T-cell (primary cell): ENCODE measurements at regions not wholly inside any gene's neighbourhood (a gene's known extent, or its start where the extent isn't known, plus 50 kb on each side); places are given as distances from the start of the nearest gene placed in this dataset.

ENCODE experiments used
- ATAC-seq, 4 experiments: fragments of 200-7000 bp in 3 of 4; fragments of 150-1000 bp in 1 of 4; cut with Tn5 transposase; replicated peaks in 1 of 4; 1 replicate in 3 of 4; 2 replicates in 1 of 4; pipeline ENCODE4 v1.10.0; 2021; ENCODE audit warnings: moderate library complexity in 3 of 4, mild to moderate bottlenecking in 2 of 4, moderate number of reproducible peaks in 1 of 4
- CTCF ChIA-PET, 2 donors: fragments of 300-600 bp; sonication (Branson Sonifier 250); formaldehyde crosslinking; loops; one replicate each; lab custom pipeline; 2022; ENCODE audit warnings: antibody characterized with exemption in 2 of 2; lab: Charles Lee
- POLR2A ChIA-PET, 2 donors: fragments of 300-600 bp; sonication (Branson Sonifier 250); formaldehyde crosslinking; loops; one replicate each; lab custom pipeline; 2022; ENCODE audit warnings: antibody characterized with exemption in 2 of 2; lab: Charles Lee
- DNase-seq, 35 experiments: peaks; one replicate each; pipeline versions ENCODE4 v3.0.0 to v3.0.0-alpha.2; 2013 to 2023
- H3K27ac ChIP-seq: one replicate; pipeline ENCODE4 v1.5.1; 2013; ENCODE audit warnings: low read length
- H3K27me3 ChIP-seq, 2 experiments: replicated peaks in 1 of 2; 1 replicate in 1 of 2; 2 replicates in 1 of 2; pipeline versions ENCODE4 v1.6.1 to v1.7.0; 2013; ENCODE audit warnings: low read length in 1 of 2, mixed read lengths in 1 of 2; ENCODE audit not compliant: control insufficient read depth in 2 of 2, insufficient read depth in 2 of 2; ENCODE audit errors: extremely low read depth in 1 of 2
- H3K36me3 ChIP-seq, 2 donors: 1 replicate in 1 of 2; 2 replicates in 1 of 2; pipeline versions ENCODE4 v1.6.1 to v1.7.0; 2013; ENCODE audit warnings: low read length in 1 of 2; ENCODE audit not compliant: control insufficient read depth in 2 of 2, insufficient read depth in 1 of 2; ENCODE audit errors: extremely low read depth in 1 of 2
- H3K4me1 ChIP-seq, 2 experiments: 1 replicate in 1 of 2; 2 replicates in 1 of 2; pipeline versions ENCODE4 v1.6.1 to v1.7.0; 2013; ENCODE audit warnings: low read length in 2 of 2, mixed read lengths in 1 of 2; ENCODE audit not compliant: insufficient read depth in 2 of 2, control insufficient read depth in 1 of 2; ENCODE audit errors: extremely low read depth in 1 of 2
- H3K4me3 ChIP-seq, 2 donors: 1 replicate in 1 of 2; 2 replicates in 1 of 2; pipeline versions ENCODE4 v1.5.1 to v1.7.0; 2013; ENCODE audit warnings: mild to moderate bottlenecking in 2 of 2, low read length in 1 of 2, moderate library complexity in 1 of 2; ENCODE audit not compliant: control insufficient read depth in 1 of 2; ENCODE audit errors: extremely low read depth in 1 of 2
- H3K9me3 ChIP-seq: 2 replicates; pipeline ENCODE4 v1.7.0; 2013
- H3K27ac Mint-ChIP-seq, 2 donors: one replicate each; pipeline ENCODE4 v1.8.0; 2020 to 2021; ENCODE audit warnings: mild to moderate bottlenecking in 2 of 2, mixed read lengths in 2 of 2
- H3K27me3 Mint-ChIP-seq, 2 donors: one replicate each; pipeline ENCODE4 v1.8.0; 2021 to 2022; ENCODE audit warnings: mixed read lengths in 2 of 2
- H3K36me3 Mint-ChIP-seq: one replicate; pipeline ENCODE4 v1.8.0; 2021; ENCODE audit warnings: mixed read lengths
- H3K4me1 Mint-ChIP-seq, 3 donors: one replicate each; pipeline ENCODE4 v1.8.0; 2020 to 2022; ENCODE audit warnings: mixed read lengths in 3 of 3, mild to moderate bottlenecking in 1 of 3
- H3K4me3 Mint-ChIP-seq, 3 donors: one replicate each; pipeline ENCODE4 v1.8.0; 2020 to 2022; ENCODE audit warnings: mild to moderate bottlenecking in 3 of 3, mixed read lengths in 3 of 3, moderate library complexity in 3 of 3
- H3K9me3 Mint-ChIP-seq, 3 donors: one replicate each; pipeline ENCODE4 v1.8.0; 2020 to 2022; ENCODE audit warnings: mixed read lengths in 3 of 3
- WGBS: methylation state at CpG from one replicate; pipeline ENCODE4 v1.1.5; 2013; ENCODE audit warnings: missing lambda C conversion rate; ENCODE audit not compliant: insufficient coverage; 5-methylcytosine and 5-hydroxymethylcytosine counted together

- ATAC-seq (no peak), DNase-seq (no peak)
- POLR2A ChIA-PET: no interaction called here
- CTCF ChIA-PET: interaction anchor here in 1 of 2 donors (0.6 to 0.7 kb wide), 2 partner anchors 11 to 180 kb away, joined by 3 to 9 read pairs; no protein-coding TSS in a partner anchor
- no peaks in the 10 kb centered on the region for H3K4me1 Mint-ChIP-seq
- H3K27me3 ChIP-seq: no peaks in the 10 kb centered on the region
- no peaks in the 10 kb centered on the region for H3K36me3 Mint-ChIP-seq
- H3K27ac ChIP-seq: no peak overlapping the region
- H3K27ac Mint-ChIP-seq: no peak overlapping the region
- peaks cover 0 to 7% (median 4%) of the 10 kb centered on the region in 3 donors for H3K9me3 Mint-ChIP-seq
- H3K4me1 ChIP-seq: no peaks in the 10 kb centered on the region
- WGBS: 63% methylated on average over 1 of the region's 3 CpGs
- H3K9me3 ChIP-seq: no peaks in the 10 kb centered on the region
- H3K36me3 ChIP-seq: no peaks in the 10 kb centered on the region
- H3K4me3 ChIP-seq: no peak overlapping the region
- H3K27me3 Mint-ChIP-seq: no peaks in the 10 kb centered on the region
- no peak overlapping the region for H3K4me3 Mint-ChIP-seq
Measured at GRCh38 chr1:93810316-93810715, 68.7 kb downstream of the DNTTIP2 start.

GRCh38 chr1:93808871-93809270 lies 70.1 kb downstream of the DNTTIP2 start:
- 75% methylated on average over 1 of the region's 2 CpGs for WGBS
- ATAC-seq: no peak
- H3K9me3 ChIP-seq: no peaks in the 10 kb centered on the region
- CTCF ChIA-PET: no interaction called here
- no peaks in the 10 kb centered on the region for H3K4me1 ChIP-seq
- H3K27ac Mint-ChIP-seq: no peak overlapping the region
- no peaks in the 10 kb centered on the region for H3K4me1 Mint-ChIP-seq
- H3K4me3 ChIP-seq: no peak overlapping the region
- no peak for DNase-seq
- H3K9me3 Mint-ChIP-seq: peaks cover 0 to 7% (median 4%) of the 10 kb centered on the region in 3 donors
- POLR2A ChIA-PET: interaction anchor here in 1 of 2 donors (0.6 kb wide), 1 partner anchor 34 kb away, joined by 4 read pairs; no protein-coding TSS in a partner anchor
- no peaks in the 10 kb centered on the region for H3K27me3 ChIP-seq
- H3K36me3 ChIP-seq: no peaks in the 10 kb centered on the region
- H3K27me3 Mint-ChIP-seq: no peaks in the 10 kb centered on the region
- H3K27ac ChIP-seq: no peak overlapping the region
- no peaks in the 10 kb centered on the region for H3K36me3 Mint-ChIP-seq
- H3K4me3 Mint-ChIP-seq: no peak overlapping the region

GRCh38 chr1:93807311-93807930 lies 71.6 kb downstream of the DNTTIP2 start:
- no peak overlapping the region for H3K4me3 Mint-ChIP-seq
- H3K9me3 ChIP-seq: no peaks in the 10 kb centered on the region
- H3K4me1 ChIP-seq: no peaks in the 10 kb centered on the region
- H3K9me3 Mint-ChIP-seq: peaks cover 0 to 7% (median 4%) of the 10 kb centered on the region in 3 donors
- H3K27me3 ChIP-seq: no peaks in the 10 kb centered on the region
- no peak overlapping the region for H3K4me3 ChIP-seq
- H3K27ac ChIP-seq: no peak overlapping the region
- no peak overlapping the region for H3K27ac Mint-ChIP-seq
- no CpG with 5 or more reads among the region's 2 CpGs for WGBS
- peaks cover 3% of the 10 kb centered on the region in 2 donors for H3K27me3 Mint-ChIP-seq
- no peaks in the 10 kb centered on the region for H3K36me3 Mint-ChIP-seq
- H3K4me1 Mint-ChIP-seq: no peaks in the 10 kb centered on the region
- POLR2A ChIA-PET: no interaction called here
- DNase-seq (no peak), ATAC-seq (no peak)
- no peaks in the 10 kb centered on the region for H3K36me3 ChIP-seq
- CTCF ChIA-PET: no interaction called here

GRCh38 chr1:93805027-93805610 lies 73.9 kb downstream of the DNTTIP2 start:
- Mint-ChIP-seq H3K36me3 (peaks cover 3% of the 10 kb centered on the region), H3K27me3 (peaks cover 3% of the 10 kb centered on the region in 2 donors), H3K4me1 (no peaks in the 10 kb centered on the region), H3K27ac (no peak overlapping the region), H3K9me3 (peaks cover 0 to 7% (median 4%) of the 10 kb centered on the region in 3 donors), H3K4me3 (no peak overlapping the region)
- Histone ChIP-seq H3K36me3 (no peaks in the 10 kb centered on the region), H3K27me3 (no peaks in the 10 kb centered on the region), H3K27ac (no peak overlapping the region), H3K4me3 (no peak overlapping the region), H3K4me1 (no peaks in the 10 kb centered on the region), H3K9me3 (no peaks in the 10 kb centered on the region)
- POLR2A ChIA-PET: no interaction called here
- CTCF ChIA-PET: no interaction called here
- ATAC-seq (no peak), DNase-seq (no peak)
- WGBS: no CpG with 5 or more reads among the region's 1 CpG

GRCh38 chr1:93804412-93804811 lies 74.6 kb downstream of the DNTTIP2 start:
- CTCF ChIA-PET: no interaction called here
- no peaks in the 10 kb centered on the region for H3K4me1 ChIP-seq
- no peak overlapping the region for H3K4me3 Mint-ChIP-seq
- no peak overlapping the region for H3K4me3 ChIP-seq
- H3K27me3 Mint-ChIP-seq: peaks cover 3% of the 10 kb centered on the region in 2 donors
- H3K36me3 ChIP-seq: no peaks in the 10 kb centered on the region
- no peaks in the 10 kb centered on the region for H3K9me3 ChIP-seq
- H3K9me3 Mint-ChIP-seq: peaks cover 0 to 7% (median 4%) of the 10 kb centered on the region in 3 donors
- H3K27ac Mint-ChIP-seq: no peak overlapping the region
- DNase-seq: no peak
- peaks cover 3% of the 10 kb centered on the region for H3K36me3 Mint-ChIP-seq
- no peaks in the 10 kb centered on the region for H3K27me3 ChIP-seq
- WGBS: no CpG with 5 or more reads among the region's 3 CpGs
- H3K27ac ChIP-seq: no peak overlapping the region
- ATAC-seq: no peak
- POLR2A ChIA-PET: no interaction called here
- no peaks in the 10 kb centered on the region for H3K4me1 Mint-ChIP-seq

- DNase-seq: no peak
- Mint-ChIP-seq H3K9me3 (no peaks in the 10 kb centered on the region), H3K36me3 (peaks cover 3% of the 10 kb centered on the region), H3K27ac (no peak overlapping the region), H3K27me3 (peaks cover 3 to 6% of the 10 kb centered on the region in 2 donors), H3K4me1 (no peaks in the 10 kb centered on the region), H3K4me3 (no peak overlapping the region)
- Histone ChIP-seq H3K27ac (no peak overlapping the region), H3K36me3 (no peaks in the 10 kb centered on the region), H3K27me3 (no peaks in the 10 kb centered on the region), H3K4me3 (no peak overlapping the region), H3K4me1 (no peaks in the 10 kb centered on the region), H3K9me3 (no peaks in the 10 kb centered on the region)
- ChIA-PET POLR2A (no interaction called here), CTCF (interaction anchor here in 1 of 2 donors (0.6 kb wide), 1 partner anchor 182 kb away, joined by 3 read pairs; no protein-coding TSS in a partner anchor)
- 100% methylated on average over 2 of the region's 5 CpGs for WGBS
- no peak for ATAC-seq
Measured at GRCh38 chr1:93801471-93801870, 77.5 kb downstream of the DNTTIP2 start.
